HG02642 (cell line): ENCODE measurements at regions not wholly inside any gene's neighbourhood (a gene's known extent, or its start where the extent isn't known, plus 50 kb on each side); places are given as distances from the start of the nearest gene placed in this dataset.

Experiments used
- ATAC-seq: cut with Tn5 transposase; IDR thresholded peaks from one replicate; pipeline ENCODE4 v1.9.1; 2021; ENCODE audit warnings: mild to moderate bottlenecking; ENCODE audit not compliant: unreplicated experiment, poor library complexity

- ATAC-seq: no peak
These were observed 70.4 kb downstream of the RCN1 start for GRCh38 chr11:32161293-32161692.

DNA sequence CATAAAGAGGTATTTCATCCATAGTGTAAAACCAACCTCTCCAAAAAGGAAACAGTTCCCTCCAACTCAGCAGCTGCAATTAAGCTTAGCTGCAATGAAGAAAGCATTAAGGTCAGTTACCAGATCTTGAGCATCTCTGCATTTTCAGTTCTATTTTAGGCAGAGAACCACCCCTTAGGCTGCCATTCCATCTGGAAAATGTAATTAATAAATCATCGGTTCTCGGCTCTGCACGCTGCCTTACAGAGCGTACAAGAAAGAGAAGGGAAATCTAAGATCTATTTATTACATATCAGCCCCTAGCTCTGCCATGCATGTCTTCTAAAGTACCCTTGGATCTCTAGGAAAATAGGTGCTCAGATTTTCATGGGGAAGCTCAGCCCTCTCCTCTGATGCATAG lies 71.5 kb downstream of the RCN1 start:
- no peak for ATAC-seq

DNA sequence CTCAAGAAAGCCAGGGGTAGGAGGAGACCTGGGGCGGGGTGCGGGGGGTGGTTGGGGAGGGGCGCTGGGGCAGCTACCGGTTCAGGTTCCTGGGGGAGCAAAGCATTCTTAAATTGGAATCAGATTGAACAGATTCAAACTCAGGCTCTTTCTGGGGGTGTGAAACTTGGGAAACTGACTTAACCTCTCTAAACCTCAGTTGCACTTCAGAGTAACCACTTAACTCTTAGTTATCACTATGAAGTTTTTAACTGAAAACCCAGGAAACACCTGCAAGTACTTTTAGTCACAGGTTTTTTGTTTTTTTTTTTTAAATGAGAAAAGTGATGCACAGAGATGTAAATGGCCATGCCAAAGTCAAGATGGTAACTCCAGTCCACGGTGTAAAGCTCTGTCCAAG lies 72.0 kb downstream of the RCN1 start:
- ATAC-seq: no peak

- ATAC-seq: no peak
These were observed 72.7 kb downstream of the RCN1 start for GRCh38 chr11:32163557-32163956.

DNA sequence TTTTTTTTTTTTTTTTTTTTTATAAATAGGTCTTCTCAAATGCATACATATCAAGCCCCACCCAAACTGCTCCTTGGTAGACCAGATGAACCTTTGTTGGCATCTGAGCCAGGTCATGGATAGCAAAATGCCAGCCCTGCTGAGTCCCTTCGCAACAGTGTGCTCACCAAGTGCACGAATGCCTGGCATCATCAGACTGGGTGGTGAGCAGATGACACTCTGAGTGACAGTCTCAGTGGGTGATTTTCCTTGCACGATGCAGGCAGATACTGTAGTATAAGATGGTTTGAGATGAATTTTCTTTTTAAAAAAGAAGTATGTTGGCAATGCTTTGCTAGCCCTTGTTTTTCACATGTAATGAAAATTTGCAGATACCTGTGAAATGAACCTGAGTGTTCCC lies 74.0 kb downstream of the RCN1 start:
- no peak for ATAC-seq

DNA sequence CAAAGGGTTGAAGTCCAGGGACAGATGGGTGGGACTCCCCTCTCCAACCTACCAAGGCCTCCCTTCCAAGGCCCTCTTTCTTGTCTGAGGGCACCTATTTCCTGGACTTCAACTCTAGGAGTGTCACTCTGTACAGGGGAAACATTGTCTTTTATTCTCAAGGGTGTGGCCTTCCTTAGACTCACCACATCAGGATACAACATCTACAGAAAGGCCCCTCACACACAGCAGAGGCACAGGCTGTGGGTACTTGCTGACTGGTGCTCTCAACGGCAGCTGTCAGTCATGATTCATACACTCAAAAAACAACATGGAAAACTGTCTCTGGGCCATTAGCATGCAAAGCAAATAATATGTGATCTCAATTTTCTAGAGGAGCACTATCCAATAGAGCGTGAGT lies 78.0 kb downstream of the RCN1 start:
- no peak for ATAC-seq

DNA sequence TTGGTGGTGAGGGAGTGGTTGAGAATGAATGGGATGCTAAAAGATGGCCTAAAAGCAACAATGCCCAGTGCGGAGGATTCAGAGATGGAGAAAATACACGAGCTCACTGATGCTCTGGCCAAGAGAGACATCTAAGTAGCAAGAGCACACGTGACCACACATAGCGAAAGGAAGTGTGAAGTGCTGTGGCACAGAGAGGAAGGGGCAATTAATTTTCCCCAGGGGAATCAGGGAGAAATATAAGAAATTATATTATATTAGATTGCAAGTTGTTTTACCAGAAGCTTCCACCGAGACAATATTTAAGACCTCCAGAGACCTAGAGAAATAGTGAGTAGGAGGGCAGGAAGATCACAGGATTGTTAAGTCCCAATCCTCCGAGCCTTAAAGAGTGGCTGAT lies 80.6 kb downstream of the RCN1 start:
- ATAC-seq: no peak

GRCh38 chr11:32172041-32172847 lies 81.4 kb downstream of the RCN1 start:
- ATAC-seq: no peak

- peak; percentile 82 for ATAC-seq
These were observed 82.3 kb downstream of the RCN1 start for GRCh38 chr11:32172848-32173834.

GRCh38 chr11:32173977-32174376 lies 83.1 kb downstream of the RCN1 start:
- no peak for ATAC-seq

DNA sequence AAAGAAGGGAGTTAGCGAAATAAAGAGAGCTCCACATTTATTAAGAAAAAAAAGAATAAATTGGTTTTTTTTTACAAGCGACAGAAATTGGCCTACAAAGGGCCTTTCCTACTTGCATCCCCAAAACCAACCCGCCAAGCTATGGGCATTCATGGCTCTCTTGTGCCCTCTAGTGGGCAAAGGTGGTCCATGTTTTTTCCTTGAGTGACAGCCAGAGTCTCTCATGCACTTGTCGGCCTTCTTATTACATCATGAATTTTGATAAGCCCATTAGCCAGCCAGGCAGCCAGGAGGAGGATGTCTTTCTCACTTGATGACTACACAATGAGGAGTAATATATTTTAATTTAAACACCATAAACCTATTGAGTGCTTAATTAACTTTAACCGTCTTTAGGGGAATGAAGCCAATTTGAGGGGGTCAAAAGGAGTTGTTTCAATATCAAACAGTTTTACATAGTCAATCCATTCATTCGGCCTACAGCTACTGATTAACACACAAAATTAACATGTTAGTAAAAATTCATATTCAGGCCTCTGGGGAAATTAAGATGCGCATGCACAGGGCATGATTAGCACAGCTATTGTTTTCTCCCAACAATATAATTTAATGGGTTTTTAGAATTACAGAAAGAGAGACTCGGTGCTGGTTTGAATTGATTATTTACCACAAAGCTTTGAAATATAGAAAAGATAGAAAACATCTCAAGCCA lies 85.5 kb downstream of the RCN1 start:
- ATAC-seq: peak; percentile 73

GRCh38 chr11:32178692-32179091 lies 87.8 kb downstream of the RCN1 start:
- ATAC-seq: no peak

DNA sequence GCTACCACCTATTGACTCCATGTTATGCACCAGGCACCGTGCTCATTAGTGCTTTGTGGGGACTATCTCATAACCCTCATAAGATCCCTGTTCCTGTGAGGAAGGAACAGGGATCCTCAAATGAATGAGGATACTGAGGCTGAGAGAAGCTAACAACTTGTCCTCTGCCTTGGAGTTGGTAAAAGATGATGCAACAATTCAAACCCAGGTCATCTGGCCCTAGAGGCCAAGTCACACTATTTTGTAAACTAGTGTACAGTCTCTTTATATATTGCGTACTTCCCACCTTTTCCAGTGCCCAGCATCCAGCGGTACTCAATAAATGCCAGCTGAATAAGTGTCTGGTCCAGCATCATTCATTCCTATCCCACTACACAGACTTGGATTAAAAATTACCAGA lies 92.6 kb downstream of the RCN1 start:
- no peak for ATAC-seq

GRCh38 chr11:32184041-32184722 lies 93.3 kb downstream of the RCN1 start:
- ATAC-seq: peak; percentile 28

DNA sequence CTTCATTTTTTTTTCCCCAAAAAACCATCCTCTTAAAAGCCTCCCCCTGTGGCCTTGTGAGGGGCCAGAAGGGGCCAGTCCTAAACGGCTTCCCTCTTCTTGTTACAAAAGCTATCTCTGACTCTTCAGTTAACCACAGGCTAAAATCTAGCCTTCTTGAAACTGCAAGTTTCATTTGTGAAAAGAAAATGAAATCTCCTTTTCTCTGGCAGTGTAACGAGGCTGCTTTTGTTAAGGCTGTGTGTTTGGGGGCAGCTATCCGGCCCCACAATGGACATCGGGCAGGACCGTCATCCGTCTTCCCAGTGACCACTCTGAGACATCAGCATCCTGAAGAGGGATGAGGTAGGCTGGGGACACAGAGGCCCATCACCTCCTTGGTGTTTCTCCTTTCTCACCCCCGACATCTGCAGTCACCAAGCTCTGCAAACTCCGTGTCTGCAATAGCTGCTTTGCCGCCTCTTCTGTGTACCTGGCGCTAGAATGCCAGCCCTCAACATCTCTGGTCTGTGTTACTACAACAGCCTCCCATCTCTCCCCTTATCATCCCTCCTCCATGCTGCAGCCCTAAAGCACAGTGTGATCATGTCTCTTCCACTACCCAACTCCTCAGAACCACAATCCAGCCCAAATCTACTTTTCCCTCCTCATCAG lies 94.0 kb downstream of the RCN1 start:
- peak; percentile 75 for ATAC-seq

GRCh38 chr11:32186118-32186517 lies 95.2 kb downstream of the RCN1 start:
- no peak for ATAC-seq

DNA sequence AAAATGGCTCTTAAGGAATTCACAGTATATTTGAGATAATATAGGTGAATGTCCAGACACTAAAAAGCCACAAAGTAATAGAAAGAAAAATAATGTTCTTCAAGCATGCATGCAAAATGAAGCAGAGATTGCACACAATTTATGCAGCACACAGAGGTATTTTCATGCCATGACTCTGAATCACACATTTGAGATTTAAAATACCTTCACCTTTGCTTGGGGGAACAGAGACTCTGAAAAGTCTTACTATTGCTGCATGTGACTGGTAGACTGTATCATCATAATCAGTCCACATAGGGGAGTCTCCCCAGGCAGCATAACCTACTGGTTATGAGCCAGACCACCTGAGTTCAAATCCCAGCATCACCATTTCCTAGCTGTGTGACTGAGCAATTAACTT lies 96.2 kb downstream of the RCN1 start:
- ATAC-seq: no peak

DNA sequence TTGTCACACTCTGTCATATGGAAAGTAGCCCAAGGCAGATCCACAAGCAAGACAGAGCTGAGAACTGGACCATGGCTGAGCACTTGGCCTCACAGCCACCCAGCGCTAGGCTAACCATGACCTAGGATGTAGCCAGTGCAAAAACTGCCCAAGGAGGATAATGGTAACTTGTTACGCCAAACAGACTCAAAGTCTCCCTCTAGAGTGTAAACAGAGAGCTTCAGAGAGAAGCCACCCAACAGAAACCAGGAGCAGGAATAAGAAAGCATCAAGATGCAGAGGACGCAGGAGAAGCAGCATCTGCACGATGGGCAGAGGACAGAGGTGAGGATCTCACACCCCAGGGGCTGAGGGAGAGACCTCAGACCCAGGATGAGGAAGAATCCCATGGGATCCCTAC lies 97.9 kb downstream of the RCN1 start:
- no peak for ATAC-seq

- ATAC-seq: no peak
These were observed 105.3 kb downstream of the RCN1 start for GRCh38 chr11:32196137-32196536.

- ATAC-seq: no peak
These were observed 107.2 kb downstream of the RCN1 start for GRCh38 chr11:32198053-32198452.
